Kidney glomerular epithelial cell (primary cell): ENCODE measurements at regions not wholly inside any gene's neighbourhood (a gene's known extent, or its start where the extent isn't known, plus 50 kb on each side); places are given as distances from the start of the nearest gene placed in this dataset.

Experiments
- DNase-seq: peaks from one replicate; lab custom pipeline; 2025; lab: John Stamatoyannopoulos, UW

DNA sequence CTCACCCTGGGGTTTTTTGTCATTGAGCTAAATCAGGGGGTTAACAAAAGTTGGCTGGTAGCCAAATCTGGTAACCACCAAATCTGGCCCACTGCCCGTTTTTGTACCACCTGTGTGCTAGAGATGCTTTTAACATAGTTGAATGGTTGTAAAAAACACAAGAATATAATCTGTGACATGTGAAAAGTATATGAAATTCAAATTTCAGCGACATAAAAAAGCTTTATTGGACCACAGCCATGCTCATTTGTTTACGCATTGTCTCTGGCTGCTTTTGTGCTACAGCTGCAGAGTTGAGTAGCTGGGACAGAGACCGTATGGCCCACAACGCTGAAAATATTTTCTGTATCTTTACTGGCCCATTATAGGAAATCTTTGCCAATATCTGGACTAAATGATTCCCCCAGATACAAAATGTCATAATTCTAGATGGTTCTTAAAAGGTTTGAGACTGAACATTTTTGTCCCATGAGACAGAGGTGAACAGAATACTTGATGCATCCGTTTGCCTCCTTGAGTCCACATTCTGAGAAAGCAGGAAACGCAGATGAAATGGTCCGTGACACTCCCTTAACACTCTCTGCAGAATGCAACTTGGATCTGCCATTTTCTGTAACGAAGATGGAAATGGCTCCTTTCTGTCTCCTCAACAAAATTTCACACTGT, 120.9 kb upstream of the PDZRN3 start:
- no peak for DNase-seq

- no peak for DNase-seq
These were observed 118.8 kb upstream of the PDZRN3 start for GRCh38 chr3:73743551-73743950.

GRCh38 chr3:73739791-73740453, 115.2 kb upstream of the PDZRN3 start:
- DNase-seq = no peak

- DNase-seq = no peak
These were observed 114.0 kb upstream of the PDZRN3 start for GRCh38 chr3:73738711-73739110.

GRCh38 chr3:73734211-73735089, 109.7 kb upstream of the PDZRN3 start:
- no peak for DNase-seq

GRCh38 chr3:73733746-73734145, 109.0 kb upstream of the PDZRN3 start:
- no peak for DNase-seq

GRCh38 chr3:73729969-73730440, 105.3 kb upstream of the PDZRN3 start:
- no peak for DNase-seq

GRCh38 chr3:73727854-73728253, 103.1 kb upstream of the PDZRN3 start:
- DNase-seq = no peak

GRCh38 chr3:73727117-73727821, 102.5 kb upstream of the PDZRN3 start:
- no peak for DNase-seq

- no peak for DNase-seq
These were observed 98.9 kb upstream of the PDZRN3 start for GRCh38 chr3:73723596-73723995.

DNA sequence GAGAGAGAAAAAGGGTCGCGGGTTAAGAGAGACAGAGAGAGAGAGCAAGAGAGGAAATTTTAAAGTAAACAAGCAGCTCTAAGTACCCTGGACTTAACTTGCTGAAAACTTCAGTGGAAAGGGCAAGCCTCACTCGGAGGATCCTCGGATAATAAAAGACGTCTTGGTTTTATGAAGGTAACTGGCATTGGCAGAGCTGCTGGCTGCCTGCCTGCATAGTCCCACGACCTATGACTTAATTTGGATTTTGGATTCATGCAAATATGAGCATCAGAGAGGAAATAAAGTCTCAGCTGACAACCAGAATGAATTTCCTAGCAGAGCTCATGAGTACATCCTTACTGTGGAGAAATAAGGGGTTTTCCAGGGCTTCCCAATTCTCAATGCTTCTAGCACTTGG, 95.1 kb upstream of the PDZRN3 start:
- no peak for DNase-seq

DNA sequence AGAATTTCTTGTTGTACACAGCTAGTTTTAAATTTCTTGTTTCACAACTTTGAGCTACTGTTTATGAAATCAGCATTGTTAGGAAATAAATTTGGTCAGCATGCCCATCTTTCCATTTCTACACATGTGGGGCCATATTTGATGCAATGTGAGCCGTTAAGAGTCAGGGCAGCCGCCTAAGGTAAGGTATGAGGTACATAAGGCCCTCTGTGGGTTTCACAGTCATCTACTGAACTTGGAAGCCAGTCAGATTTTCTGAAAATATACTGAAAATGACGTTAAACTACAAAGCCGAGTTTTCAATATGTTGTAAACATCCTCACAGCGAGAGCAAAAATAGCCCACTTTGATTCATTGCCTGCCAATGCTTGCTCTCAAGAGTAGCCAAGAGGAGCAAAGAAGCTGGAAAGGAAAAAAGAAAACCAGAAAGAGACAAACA, 94.7 kb upstream of the PDZRN3 start:
- no peak for DNase-seq

- no peak for DNase-seq
These were observed 93.8 kb upstream of the PDZRN3 start for GRCh38 chr3:73718326-73719110.

GRCh38 chr3:73716418-73716817, 91.7 kb upstream of the PDZRN3 start:
- DNase-seq = peak; percentile 18

DNA sequence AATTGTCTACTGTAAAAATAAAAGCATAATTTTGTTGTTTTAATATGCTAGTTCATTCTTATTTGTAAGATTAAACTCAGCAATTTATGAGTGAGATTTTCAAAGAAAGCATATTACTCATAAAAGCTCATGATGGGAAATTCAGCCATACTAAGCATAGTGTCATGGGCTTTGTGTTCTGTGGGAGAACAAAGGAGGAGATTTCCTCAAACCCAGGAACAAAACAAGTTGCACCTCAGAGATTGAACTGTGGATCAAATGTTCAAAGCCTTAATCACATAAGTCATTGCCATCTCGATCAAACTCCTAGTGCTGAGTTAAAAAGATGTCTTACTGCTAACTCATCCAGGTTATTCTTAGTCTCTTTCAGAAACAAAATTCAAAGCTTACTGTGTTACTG, 85.6 kb upstream of the PDZRN3 start:
- DNase-seq = no peak

DNA sequence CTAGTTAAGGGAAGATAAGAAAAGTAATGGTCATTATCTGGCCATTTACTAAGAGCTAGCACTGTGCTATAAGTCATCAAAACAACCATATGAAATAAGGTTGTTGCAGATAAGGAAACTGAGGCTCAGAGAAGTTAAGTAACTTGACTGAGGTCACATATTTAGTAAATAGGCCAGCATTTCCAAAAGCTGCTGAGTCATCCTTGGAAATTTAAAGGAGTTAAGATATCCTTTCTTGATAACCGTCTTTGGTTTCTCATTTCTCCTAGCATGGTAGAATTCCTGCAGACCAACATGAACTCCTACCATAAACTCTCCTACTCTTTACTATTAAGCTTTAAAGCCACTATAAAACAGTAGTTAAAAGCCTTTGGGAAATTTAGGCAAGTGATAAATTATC, 85.0 kb upstream of the PDZRN3 start:
- DNase-seq = no peak

GRCh38 chr3:73708956-73709355, 84.2 kb upstream of the PDZRN3 start:
- DNase-seq = no peak

DNA sequence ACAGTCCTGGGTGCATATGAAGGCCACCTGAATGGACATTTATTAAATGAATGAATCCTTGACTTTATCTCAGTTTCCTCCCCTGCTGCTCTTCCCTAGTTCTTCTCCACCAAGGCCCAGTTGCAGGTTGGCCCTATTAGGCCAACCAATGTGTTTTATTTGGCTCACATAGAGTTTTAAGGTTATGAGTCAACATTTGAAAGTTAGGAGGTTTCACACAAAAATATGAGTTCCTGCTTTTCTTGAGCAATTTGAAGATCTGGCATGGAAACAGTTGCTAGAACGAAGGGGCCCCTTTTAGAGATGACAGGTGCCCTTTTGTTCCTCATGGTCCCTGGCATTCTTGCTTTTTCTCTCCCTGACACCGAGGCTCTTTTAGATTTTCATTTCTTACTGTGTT, 83.0 kb upstream of the PDZRN3 start:
- no peak for DNase-seq

DNA sequence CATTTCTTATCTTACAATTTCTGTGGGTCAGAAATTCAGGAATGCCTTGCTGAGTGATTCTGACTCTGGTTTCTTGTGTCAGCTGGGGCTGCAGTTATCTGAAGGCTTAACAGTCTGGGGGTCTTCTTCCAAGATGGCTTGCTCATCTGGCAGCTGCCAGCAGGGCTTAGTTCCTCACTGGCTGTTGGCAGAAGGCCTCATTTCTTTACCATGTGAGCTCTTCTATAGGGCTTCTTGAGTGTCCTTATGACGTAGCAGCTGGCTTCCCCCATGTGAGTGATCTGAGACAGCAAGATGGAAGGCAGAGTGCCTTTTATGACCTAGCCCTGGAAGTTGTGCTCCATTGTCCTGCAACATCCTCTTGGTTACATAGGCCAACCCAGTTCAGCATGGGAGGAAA, 82.0 kb upstream of the PDZRN3 start:
- no peak for DNase-seq

GRCh38 chr3:73705792-73706191, 81.1 kb upstream of the PDZRN3 start:
- DNase-seq = no peak

GRCh38 chr3:73699327-73699726, 74.6 kb upstream of the PDZRN3 start:
- DNase-seq = no peak
